COLO668 (cell line): ENCODE measurements at regions not wholly inside any gene's neighbourhood (a gene's known extent, or its start where the extent isn't known, plus 50 kb on each side); places are given as distances from the start of the nearest gene placed in this dataset.
"Not testable (repeated sequence)": the region's sequence is repeated elsewhere in the genome, so short reads cannot be mapped to it uniquely, and the experiment has no call there.

Experiments
- DNase-seq: peaks from one replicate; lab custom pipeline; 2025; ENCODE audit not compliant: unreplicated experiment; lab: John Stamatoyannopoulos, UW

- DNase-seq: no peak
Observed at GRCh38 chr19:27844261-27844660, 1368.7 kb downstream of the UQCRFS1 start.

- DNase-seq: no peak
Observed at GRCh38 chr19:27843861-27844260, 1369.1 kb downstream of the UQCRFS1 start.

- DNase-seq: no peak
Observed at GRCh38 chr19:27833031-27833430, 1379.9 kb downstream of the UQCRFS1 start.

- no peak for DNase-seq
Observed at GRCh38 chr19:27828829-27829228, 1384.1 kb downstream of the UQCRFS1 start.

GRCh38 chr19:27824108-27824507 is 1388.8 kb downstream of the UQCRFS1 start:
- DNase-seq: no peak

- no peak for DNase-seq
Observed at GRCh38 chr19:27822336-27822735, 1390.6 kb downstream of the UQCRFS1 start.

- DNase-seq: no peak
Observed at GRCh38 chr19:27821418-27822018, 1391.4 kb downstream of the UQCRFS1 start.

- DNase-seq: no peak
Observed at GRCh38 chr19:27815985-27816384, 1397.0 kb downstream of the UQCRFS1 start.

GRCh38 chr19:27814834-27815233 is 1398.1 kb downstream of the UQCRFS1 start:
- DNase-seq: not testable (repeated sequence)

GRCh38 chr19:27814274-27814673 is 1398.7 kb downstream of the UQCRFS1 start:
- peak; percentile 8 for DNase-seq

- no peak for DNase-seq
Observed at GRCh38 chr19:27806471-27807070, 1406.4 kb downstream of the UQCRFS1 start.

- DNase-seq: no peak
Observed at GRCh38 chr19:27805848-27806247, 1407.1 kb downstream of the UQCRFS1 start.

- DNase-seq: not testable (repeated sequence)
Observed at GRCh38 chr19:27802293-27802692, 1410.7 kb downstream of the UQCRFS1 start.

- DNase-seq: no peak
Observed at GRCh38 chr19:27796540-27796939, 1416.4 kb downstream of the UQCRFS1 start.

- no peak for DNase-seq
Observed at GRCh38 chr19:27796073-27796472, 1416.9 kb downstream of the UQCRFS1 start.

GRCh38 chr19:27795369-27795768 is 1417.6 kb downstream of the UQCRFS1 start:
- DNase-seq: no peak

- DNase-seq: no peak
Observed at GRCh38 chr19:27794494-27795042, 1418.4 kb downstream of the UQCRFS1 start.

- DNase-seq: peak; percentile 94
Observed at GRCh38 chr19:27793644-27794493, 1419.1 kb downstream of the UQCRFS1 start.

- peak; percentile 78 for DNase-seq
Observed at GRCh38 chr19:27793128-27793643, 1419.8 kb downstream of the UQCRFS1 start.

GRCh38 chr19:27792576-27793127 is 1420.3 kb downstream of the UQCRFS1 start:
- DNase-seq: no peak

- no peak for DNase-seq
Observed at GRCh38 chr19:27780367-27781075, 1432.4 kb downstream of the UQCRFS1 start.
